Activated T-cell treated with anti-CD3 and anti-CD28 coated beads for 24 hours (primary cell): ENCODE measurements at regions not wholly inside any gene's neighbourhood (a gene's known extent, or its start where the extent isn't known, plus 50 kb on each side); places are given as distances from the start of the nearest gene placed in this dataset.

ENCODE experiments used
- DNase-seq: peaks from one replicate; pipeline ENCODE4 v3.0.0-alpha.2; 2020; ENCODE audit warnings: low read depth

DNA sequence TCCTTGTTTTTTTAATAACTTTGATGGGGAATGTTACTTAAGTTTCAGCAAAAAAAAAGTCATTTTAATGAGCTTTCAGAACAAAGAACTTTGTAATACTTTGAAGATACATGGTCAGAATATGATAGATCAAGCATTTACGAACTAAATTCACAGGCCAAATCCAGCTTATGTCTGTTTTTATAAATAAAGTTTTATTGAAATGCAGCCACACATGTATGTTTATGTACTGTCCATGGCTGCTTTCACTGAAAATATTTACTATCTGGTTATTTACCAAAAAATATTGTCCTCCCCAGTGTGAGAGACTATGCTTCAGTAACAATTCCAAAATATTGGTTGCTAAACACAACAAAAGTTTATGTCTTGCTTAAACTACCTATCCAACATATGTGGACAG lies 366.7 kb downstream of the PIK3R1 start:
- no peak for DNase-seq

- no peak for DNase-seq
These were observed 371.6 kb downstream of the PIK3R1 start for GRCh38 chr5:68587171-68587570.

- DNase-seq, result no peak
These were observed 376.3 kb downstream of the PIK3R1 start for GRCh38 chr5:68591850-68592249.

DNA sequence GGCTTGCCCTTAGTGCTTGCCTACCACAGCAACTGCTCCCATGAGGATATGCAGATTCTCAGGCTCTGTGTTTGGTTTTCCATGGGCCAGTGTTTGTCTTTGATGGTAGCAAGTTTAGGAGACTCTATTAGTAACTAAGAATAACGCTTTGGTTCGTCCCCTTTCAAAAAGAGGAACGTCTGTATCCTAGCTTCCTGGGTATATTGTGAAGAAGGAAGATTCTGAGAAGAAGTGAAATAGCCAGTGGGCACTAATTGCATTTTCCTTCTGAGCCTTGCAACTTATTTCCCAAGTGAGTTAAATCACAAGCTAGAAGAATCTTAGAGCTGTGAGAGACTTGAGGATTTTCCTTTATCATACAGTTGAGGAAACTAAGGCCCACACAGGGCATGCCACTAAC lies 376.8 kb downstream of the PIK3R1 start:
- no peak for DNase-seq

- DNase-seq, result no peak
These were observed 377.7 kb downstream of the PIK3R1 start for GRCh38 chr5:68593211-68593671.

- no peak for DNase-seq
These were observed 397.4 kb downstream of the PIK3R1 start for GRCh38 chr5:68612972-68613371.

- DNase-seq, result no peak
These were observed 402.9 kb downstream of the PIK3R1 start for GRCh38 chr5:68618501-68618900.

DNA sequence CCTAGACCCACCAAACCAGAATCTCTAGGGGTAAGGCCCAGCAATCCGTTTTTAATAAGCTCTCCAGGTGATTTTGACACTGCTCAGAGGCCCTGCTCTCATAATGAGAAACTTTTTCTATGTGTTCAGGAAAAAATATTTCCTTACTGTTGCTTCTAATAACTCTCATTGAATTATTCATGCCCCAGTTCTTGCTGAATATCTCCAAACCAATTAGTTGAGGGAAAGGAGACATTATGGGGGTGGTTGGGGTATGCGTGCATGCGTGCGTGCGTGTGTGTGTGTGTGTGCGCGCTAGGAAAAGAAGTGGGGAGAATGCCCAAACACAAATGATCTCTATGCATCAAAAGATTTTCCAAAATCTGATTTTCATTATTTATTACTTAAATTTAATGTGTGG lies 411.4 kb downstream of the PIK3R1 start:
- no peak for DNase-seq

GRCh38 chr5:68628082-68628814 lies 412.7 kb downstream of the PIK3R1 start:
- no peak for DNase-seq

- no peak for DNase-seq
These were observed 414.8 kb downstream of the PIK3R1 start for GRCh38 chr5:68630354-68630753.

GRCh38 chr5:68631884-68632283 lies 416.3 kb downstream of the PIK3R1 start:
- DNase-seq, result no peak

GRCh38 chr5:68641211-68641610 lies 425.7 kb downstream of the PIK3R1 start:
- DNase-seq, result no peak

DNA sequence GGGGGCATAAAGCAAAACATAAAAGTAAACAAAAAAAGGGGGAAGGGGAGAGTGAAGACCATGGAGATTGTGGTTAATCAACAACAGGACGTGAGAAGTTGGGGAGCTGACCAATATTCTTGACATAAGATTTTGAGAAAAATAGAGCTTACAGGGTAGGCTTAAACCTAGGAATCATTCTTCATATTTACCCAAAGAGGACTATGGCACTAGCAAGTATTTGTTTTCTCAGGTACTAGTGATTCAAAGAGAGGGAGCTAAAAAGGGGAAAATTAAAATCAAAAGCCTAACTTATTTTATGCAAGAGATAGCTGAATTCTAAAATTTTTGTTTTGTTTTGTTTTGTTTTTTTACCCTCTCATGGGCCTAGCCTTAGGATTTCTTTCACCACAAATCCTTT lies 427.5 kb downstream of the PIK3R1 start:
- no peak for DNase-seq

- DNase-seq, result no peak
These were observed 429.4 kb downstream of the PIK3R1 start for GRCh38 chr5:68644971-68645370.

DNA sequence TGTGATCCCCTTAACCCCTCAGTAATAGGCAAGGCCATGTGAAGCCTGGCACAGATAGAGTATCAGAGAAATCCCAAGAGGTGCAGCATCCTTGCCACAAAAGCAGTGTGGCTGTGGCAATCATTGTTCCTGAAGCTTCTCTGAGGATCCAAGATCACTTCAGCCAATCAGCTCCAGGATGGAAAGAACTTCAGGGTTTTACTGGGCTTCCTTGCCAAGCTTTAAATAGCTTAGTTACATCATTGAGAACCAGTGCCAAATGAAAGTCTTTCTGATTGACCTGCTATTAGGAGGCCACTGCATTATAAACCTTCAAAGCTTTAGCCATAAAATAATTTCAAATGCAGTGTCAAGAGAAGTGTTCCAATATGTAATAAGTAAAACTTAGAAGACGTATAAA lies 430.6 kb downstream of the PIK3R1 start:
- DNase-seq, result no peak

- DNase-seq, result no peak
These were observed 432.2 kb downstream of the PIK3R1 start for GRCh38 chr5:68647743-68648142.

GRCh38 chr5:68648944-68649857 lies 433.6 kb downstream of the PIK3R1 start:
- DNase-seq, result no peak

GRCh38 chr5:68652534-68652965 lies 437.0 kb downstream of the PIK3R1 start:
- DNase-seq, result no peak

- no peak for DNase-seq
These were observed 437.9 kb downstream of the PIK3R1 start for GRCh38 chr5:68653471-68653870.

DNA sequence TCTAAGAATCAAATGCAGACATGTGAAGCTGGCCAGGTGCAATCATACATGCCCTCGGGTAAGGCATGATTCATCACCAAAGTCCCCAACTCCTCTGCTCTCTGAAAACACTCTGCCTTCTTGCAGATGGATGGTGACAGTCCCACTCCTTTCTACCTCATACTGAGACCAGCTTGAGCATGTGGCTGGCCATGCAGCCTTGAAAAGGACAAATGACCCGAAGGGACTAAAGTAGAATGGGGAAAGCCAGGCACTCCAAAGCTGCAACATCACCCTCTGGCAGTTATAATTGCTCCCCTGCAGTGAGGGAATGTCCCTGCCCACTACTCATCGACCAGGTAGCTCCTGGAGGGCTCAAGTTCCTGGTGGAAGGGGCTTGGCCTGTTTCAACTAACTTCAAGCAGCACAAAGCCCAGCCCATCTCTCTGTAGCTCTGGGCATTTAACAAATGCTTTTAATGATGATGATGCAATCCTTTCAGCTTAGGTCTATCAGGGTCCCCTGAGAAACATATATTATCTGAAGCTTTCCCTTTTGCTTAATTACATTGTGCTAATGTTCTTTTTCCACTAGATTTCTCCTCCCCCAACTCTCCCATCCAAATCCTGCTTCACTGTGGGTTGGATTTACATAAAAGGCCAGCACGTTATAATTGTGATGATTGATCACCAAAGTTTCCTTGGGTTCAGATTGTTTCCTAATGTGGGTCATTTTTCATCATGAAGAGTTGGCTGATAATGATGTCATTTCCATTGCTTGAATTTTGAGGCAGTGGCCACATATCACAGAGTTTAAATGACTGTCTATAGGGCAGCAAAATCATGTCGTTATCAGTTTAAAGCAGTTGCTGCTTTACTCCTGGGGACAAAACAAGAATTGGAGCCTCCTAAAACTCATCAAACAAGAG lies 436.5 kb upstream of the SLC30A5 start:
- DNase-seq, result no peak

GRCh38 chr5:68658810-68659372 lies 434.9 kb upstream of the SLC30A5 start:
- no peak for DNase-seq

DNA sequence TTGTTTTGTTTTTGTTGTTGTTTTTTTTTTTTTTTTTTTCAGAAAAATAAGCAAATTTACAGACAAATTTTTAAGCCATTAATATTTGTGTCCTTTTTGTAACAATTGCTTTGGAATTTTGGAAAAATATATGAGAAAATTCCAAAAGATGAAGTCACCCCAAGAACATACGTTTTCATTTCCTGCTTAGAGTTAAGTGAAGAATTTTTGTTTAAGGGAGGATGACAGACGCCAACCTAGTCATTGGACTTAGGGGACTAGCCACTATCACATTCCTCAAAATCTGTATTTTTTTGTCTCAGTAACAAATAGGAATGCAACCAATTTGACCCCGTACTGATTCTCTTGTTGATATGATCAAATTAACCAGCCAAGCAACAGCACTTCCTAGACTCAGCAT lies 433.9 kb upstream of the SLC30A5 start:
- DNase-seq, result no peak
